ENCODE measurements at regions not wholly inside any gene's neighbourhood (a gene's known extent, or its start where the extent isn't known, plus 50 kb on each side); places are given as distances from the start of the nearest gene placed in this dataset.

GRCh38 chr9:20178197-20178596 is 389.4 kb upstream of the SLC24A2 start:
- TF ChIP-seq SP1 (IDR thresholded peaks at IDR 0.05; ENCODE audit: low read depth, low read length) (no peak), CEBPB (IDR thresholded peaks at IDR 0.05; ENCODE audit: low read depth, low read length) (no peak), POLR2A (IDR thresholded peaks at IDR 0.05; ENCODE audit: control extremely low read depth in 1 of 2, low read depth in 2 of 2, low read length in 2 of 2) (no peak), JUN (IDR thresholded peaks at IDR 0.05; ENCODE audit: low read depth, low read length) (no peak), RFX5 (IDR thresholded peaks at IDR 0.05; ENCODE audit: borderline replicate concordance, low read depth, low read length) (no peak), TAF1 (IDR thresholded peaks at IDR 0.05; ENCODE audit: low read depth, low read length) (no peak), RAD21 (IDR thresholded peaks at IDR 0.05 in 1 of 2, conservative IDR thresholded peaks at IDR 0.05 in 1 of 2; ENCODE audit: low read depth in 2 of 2, low read length in 2 of 2) (no peak), BRCA1 (IDR thresholded peaks at IDR 0.05; ENCODE audit: low read depth, low read length) (no peak), TBP (IDR thresholded peaks at IDR 0.05; ENCODE audit: low read depth, low read length) (no peak), JUND (IDR thresholded peaks at IDR 0.05; ENCODE audit: low read length) (no peak), SIX5 (IDR thresholded peaks at IDR 0.05; ENCODE audit: low read depth, low read length) (no peak), TCF12 (IDR thresholded peaks at IDR 0.05; ENCODE audit: low read depth, low read length) (no peak)

Measured in H1 (cell line).